G401.6 (cell line): ENCODE measurements at regions not wholly inside any gene's neighbourhood (a gene's known extent, or its start where the extent isn't known, plus 50 kb on each side); places are given as distances from the start of the nearest gene placed in this dataset.

Source experiments
- FAIRE-seq: peaks from 2 replicates; lab custom pipeline; 2012; peaks lifted over from hg19 to GRCh38; lab: Jason Lieb, UNC

DNA sequence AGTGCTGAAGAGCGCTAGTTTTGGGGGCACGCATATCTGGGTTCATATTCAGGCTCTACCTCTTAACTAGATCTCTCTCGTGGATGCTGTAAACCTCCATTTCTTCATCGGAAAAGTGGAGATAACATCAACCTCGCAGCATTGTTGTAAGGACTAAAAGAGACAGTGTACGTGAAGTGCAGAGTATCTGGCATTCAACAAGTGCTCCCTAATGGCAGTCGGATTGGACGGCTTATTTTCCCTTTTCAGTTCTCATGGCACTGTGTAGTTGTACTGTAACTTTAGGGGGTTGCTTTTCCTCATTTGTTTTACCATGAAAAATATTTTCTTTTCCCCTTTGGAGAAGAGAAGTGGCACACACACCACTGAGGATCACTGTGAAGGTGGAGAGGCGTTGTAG is 51.4 kb upstream of the ESX1 start:
- no peak for FAIRE-seq
